SK-N-SH (cell line): ENCODE measurements at regions not wholly inside any gene's neighbourhood (a gene's known extent, or its start where the extent isn't known, plus 50 kb on each side); places are given as distances from the start of the nearest gene placed in this dataset.

Experiments used
- CHD2 ChIP-seq: fragments of 150-350 bp; IDR thresholded peaks from 2 replicates; pipeline ENCODE4 v1.6.1; 2018; ENCODE audit warnings: low read length; ENCODE audit not compliant: partially characterized antibody
- CTCF ChIP-seq: fragments of 200-600 bp; sonication (generic); IDR thresholded peaks from 2 replicates; pipeline ENCODE4 v1.6.1; 2017; ENCODE audit warnings: antibody characterized with exemption, mild to moderate bottlenecking, moderate library complexity
- EZH2phosphoT487 ChIP-seq: fragments of 200-600 bp; sonication (generic); IDR thresholded peaks from 2 replicates; pipeline ENCODE4 v1.6.1; 2017; ENCODE audit warnings: low read depth, mixed run types, mild to moderate bottlenecking, antibody characterized with exemption, moderate library complexity, borderline replicate concordance
- GABPA ChIP-seq: IDR thresholded peaks from 2 replicates; pipeline ENCODE4 v1.4.0; 2012; ENCODE audit warnings: low read depth, mild to moderate bottlenecking
- JUND ChIP-seq: IDR thresholded peaks from 2 replicates; pipeline ENCODE4 v1.4.0; 2012
- POLR2AphosphoS5 ChIP-seq: IDR thresholded peaks from 2 replicates; pipeline ENCODE4 v1.6.1; 2012; ENCODE audit warnings: low read depth, low read length
- RAD21 ChIP-seq: IDR thresholded peaks from 2 replicates; pipeline ENCODE4 v1.6.1; 2012; ENCODE audit warnings: mild to moderate bottlenecking, low read length
- TAF1 ChIP-seq: IDR thresholded peaks from 2 replicates; pipeline ENCODE4 v1.6.1; 2012; ENCODE audit warnings: low read depth, mild to moderate bottlenecking, low read length, moderate library complexity, borderline replicate concordance
- TCF12 ChIP-seq: IDR thresholded peaks from 2 replicates; pipeline ENCODE4 v1.4.0; 2012
- USF1 ChIP-seq: IDR thresholded peaks from 2 replicates; pipeline ENCODE4 v1.4.0; 2012; ENCODE audit warnings: low read depth, borderline replicate concordance
- USF2 ChIP-seq: fragments of 150-350 bp; IDR thresholded peaks from 2 replicates; pipeline ENCODE4 v1.6.1; 2017; ENCODE audit warnings: antibody characterized with exemption, low read length, low read depth, borderline replicate concordance
- TF ChIP-seq, protein P1 (sequence below): IDR thresholded peaks from 2 replicates; pipeline ENCODE4 v1.6.1; 2012; ENCODE audit warnings: mild to moderate bottlenecking, low read depth, low read length, moderate library complexity

DNA sequence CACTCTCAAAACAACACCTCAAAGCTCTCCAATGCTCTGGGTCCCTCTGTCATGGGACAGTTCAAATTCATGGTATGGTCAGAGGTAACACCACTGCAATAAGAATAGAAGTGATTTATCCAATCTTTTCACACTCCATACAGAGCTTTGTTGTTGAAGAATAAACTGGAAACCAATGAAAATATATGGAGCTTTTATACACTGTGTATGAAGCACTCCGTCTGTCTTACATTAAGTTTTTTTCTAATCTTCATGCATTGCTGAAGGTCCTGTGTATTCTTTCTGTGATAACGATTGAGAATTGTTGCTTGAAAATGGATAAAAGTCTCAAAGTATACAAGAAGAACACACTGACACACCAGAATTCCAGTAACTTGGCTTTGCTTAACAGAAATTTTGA is 603.7 kb upstream of the LUZP2 start:
- TF ChIP-seq CTCF (no peak), USF2 (no peak), RAD21 (no peak), JUND (no peak), POLR2AphosphoS5 (no peak), TCF12 (no peak), GABPA (no peak), TAF1 (no peak), CHD2 (no peak), EZH2phosphoT487 (no peak), USF1 (no peak)
- TF ChIP-seq, protein P1, sequence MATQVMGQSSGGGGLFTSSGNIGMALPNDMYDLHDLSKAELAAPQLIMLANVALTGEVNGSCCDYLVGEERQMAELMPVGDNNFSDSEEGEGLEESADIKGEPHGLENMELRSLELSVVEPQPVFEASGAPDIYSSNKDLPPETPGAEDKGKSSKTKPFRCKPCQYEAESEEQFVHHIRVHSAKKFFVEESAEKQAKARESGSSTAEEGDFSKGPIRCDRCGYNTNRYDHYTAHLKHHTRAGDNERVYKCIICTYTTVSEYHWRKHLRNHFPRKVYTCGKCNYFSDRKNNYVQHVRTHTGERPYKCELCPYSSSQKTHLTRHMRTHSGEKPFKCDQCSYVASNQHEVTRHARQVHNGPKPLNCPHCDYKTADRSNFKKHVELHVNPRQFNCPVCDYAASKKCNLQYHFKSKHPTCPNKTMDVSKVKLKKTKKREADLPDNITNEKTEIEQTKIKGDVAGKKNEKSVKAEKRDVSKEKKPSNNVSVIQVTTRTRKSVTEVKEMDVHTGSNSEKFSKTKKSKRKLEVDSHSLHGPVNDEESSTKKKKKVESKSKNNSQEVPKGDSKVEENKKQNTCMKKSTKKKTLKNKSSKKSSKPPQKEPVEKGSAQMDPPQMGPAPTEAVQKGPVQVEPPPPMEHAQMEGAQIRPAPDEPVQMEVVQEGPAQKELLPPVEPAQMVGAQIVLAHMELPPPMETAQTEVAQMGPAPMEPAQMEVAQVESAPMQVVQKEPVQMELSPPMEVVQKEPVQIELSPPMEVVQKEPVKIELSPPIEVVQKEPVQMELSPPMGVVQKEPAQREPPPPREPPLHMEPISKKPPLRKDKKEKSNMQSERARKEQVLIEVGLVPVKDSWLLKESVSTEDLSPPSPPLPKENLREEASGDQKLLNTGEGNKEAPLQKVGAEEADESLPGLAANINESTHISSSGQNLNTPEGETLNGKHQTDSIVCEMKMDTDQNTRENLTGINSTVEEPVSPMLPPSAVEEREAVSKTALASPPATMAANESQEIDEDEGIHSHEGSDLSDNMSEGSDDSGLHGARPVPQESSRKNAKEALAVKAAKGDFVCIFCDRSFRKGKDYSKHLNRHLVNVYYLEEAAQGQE: no peak
